Mesenchymal stem cell (in vitro differentiated cells and primary cell): ENCODE measurements at regions not wholly inside any gene's neighbourhood (a gene's known extent, or its start where the extent isn't known, plus 50 kb on each side); places are given as distances from the start of the nearest gene placed in this dataset.

Experiments
- DNase-seq: peaks from one replicate; pipeline ENCODE4 v3.0.0-alpha.2; 2013
- H2AFZ ChIP-seq: one replicate; pipeline ENCODE4 v1.6.1; 2013; ENCODE audit warnings: low read depth, mild to moderate bottlenecking, control low read depth, inconsistent platforms, low read length, moderate library complexity
- H2AK5ac ChIP-seq: 2 replicates; pipeline ENCODE4 v1.6.1; 2013; ENCODE audit warnings: low read length, moderate library complexity, mild to moderate bottlenecking, inconsistent platforms; ENCODE audit not compliant: severe bottlenecking
- H2BK120ac ChIP-seq: one replicate; pipeline ENCODE4 v1.6.1; 2013; ENCODE audit warnings: low read depth, mild to moderate bottlenecking, inconsistent platforms, low read length, moderate library complexity
- H2BK12ac ChIP-seq, 2 experiments: one replicate each; pipeline ENCODE4 v1.6.1; 2013; ENCODE audit warnings: inconsistent platforms in 2 of 2, low read length in 2 of 2, mild to moderate bottlenecking in 2 of 2, moderate library complexity in 2 of 2, control low read depth in 1 of 2
- H2BK15ac ChIP-seq: one replicate; pipeline ENCODE4 v1.6.1; 2013; ENCODE audit warnings: mild to moderate bottlenecking, low read depth, inconsistent platforms; ENCODE audit not compliant: poor library complexity, severe bottlenecking
- H2BK5ac ChIP-seq: 2 replicates; pipeline ENCODE4 v1.6.1; 2013; ENCODE audit warnings: low read depth, mild to moderate bottlenecking, low read length, control low read depth, inconsistent platforms; ENCODE audit not compliant: poor library complexity, severe bottlenecking
- H3K14ac ChIP-seq, 2 experiments: one replicate each; pipeline ENCODE4 v1.6.1; 2013; ENCODE audit warnings: inconsistent platforms in 2 of 2, low read length in 2 of 2, control low read depth in 1 of 2, mild to moderate bottlenecking in 1 of 2, moderate library complexity in 1 of 2
- H3K18ac ChIP-seq, 2 experiments: one replicate each; pipeline ENCODE4 v1.6.1; 2013; ENCODE audit warnings: inconsistent platforms in 2 of 2, low read length in 2 of 2, control low read depth in 1 of 2, low read depth in 1 of 2, mild to moderate bottlenecking in 1 of 2
- H3K23ac ChIP-seq, 2 experiments: one replicate each; pipeline ENCODE4 v1.6.1; 2013; ENCODE audit warnings: inconsistent platforms in 2 of 2, low read length in 2 of 2, mild to moderate bottlenecking in 2 of 2, moderate library complexity in 2 of 2, control low read depth in 1 of 2
- H3K27ac ChIP-seq: 2 replicates; pipeline ENCODE4 v1.5.1; 2013; ENCODE audit warnings: mild to moderate bottlenecking, moderate library complexity, low read length, control low read depth, inconsistent platforms; ENCODE audit not compliant: poor library complexity, severe bottlenecking
- H3K27me3 ChIP-seq, 2 experiments: 2 replicates each; pipeline versions ENCODE4 v1.6.1 to v1.7.0; 2013; ENCODE audit warnings: low read length in 2 of 2, mild to moderate bottlenecking in 2 of 2, moderate library complexity in 2 of 2, control low read depth in 1 of 2, inconsistent platforms in 1 of 2; ENCODE audit not compliant: control insufficient read depth in 1 of 2, insufficient read depth in 1 of 2
- H3K36me3 ChIP-seq, 2 experiments: 2 replicates each; pipeline versions ENCODE4 v1.6.1 to v1.7.0; 2013; ENCODE audit warnings: low read length in 2 of 2, control low read depth in 1 of 2, inconsistent platforms in 1 of 2, low read depth in 1 of 2, mild to moderate bottlenecking in 1 of 2; ENCODE audit not compliant: insufficient read depth in 2 of 2, control insufficient read depth in 1 of 2
- H3K4ac ChIP-seq, 2 experiments: one replicate each; pipeline ENCODE4 v1.6.1; 2013; ENCODE audit warnings: inconsistent platforms in 2 of 2, low read length in 2 of 2, mild to moderate bottlenecking in 2 of 2, moderate library complexity in 2 of 2, control low read depth in 1 of 2, low read depth in 1 of 2
- H3K4me1 ChIP-seq: 2 replicates; pipeline ENCODE4 v1.6.1; 2013; ENCODE audit warnings: low read depth, low read length, control low read depth; ENCODE audit not compliant: control insufficient read depth, insufficient read depth
- H3K4me2 ChIP-seq: 2 replicates; pipeline ENCODE4 v1.6.1; 2013; ENCODE audit warnings: low read length, mild to moderate bottlenecking, inconsistent platforms; ENCODE audit not compliant: poor library complexity, severe bottlenecking
- H3K4me3 ChIP-seq, 2 experiments: 2 replicates each; pipeline versions ENCODE4 v1.5.1 to v1.7.0; 2013; ENCODE audit warnings: low read length in 2 of 2, mild to moderate bottlenecking in 2 of 2, control low read depth in 1 of 2, low read depth in 1 of 2; ENCODE audit not compliant: insufficient read depth in 1 of 2
- H3K79me1 ChIP-seq: replicated peaks from 2 replicates; pipeline ENCODE4 v1.6.1; 2013; ENCODE audit warnings: mild to moderate bottlenecking, control low read depth, low read length, inconsistent platforms; ENCODE audit not compliant: poor library complexity, severe bottlenecking
- H3K9ac ChIP-seq: 2 replicates; pipeline ENCODE4 v1.7.0; 2013; ENCODE audit warnings: mild to moderate bottlenecking, low read length, moderate library complexity
- H3K9me3 ChIP-seq: 2 replicates; pipeline ENCODE4 v1.7.0; 2013; ENCODE audit warnings: mild to moderate bottlenecking, low read length; ENCODE audit not compliant: control insufficient read depth
- H4K8ac ChIP-seq: one replicate; pipeline ENCODE4 v1.6.1; 2013; ENCODE audit warnings: inconsistent platforms, mild to moderate bottlenecking, low read length, moderate library complexity
- H4K91ac ChIP-seq: one replicate; pipeline ENCODE4 v1.6.1; 2013; ENCODE audit warnings: mild to moderate bottlenecking, low read length, inconsistent platforms
- WGBS: methylation state at CpG from one replicate; pipeline ENCODE4 v1.1.7; 2013; ENCODE audit warnings: mixed read lengths; 5-methylcytosine and 5-hydroxymethylcytosine counted together

- DNase-seq = peak; percentile 38
- Histone ChIP-seq H4K91ac (no peak overlapping the region), H3K4ac (no peak overlapping the region), H3K9me3 (no peaks in the 10 kb centered on the region), H3K14ac (no peak overlapping the region), H3K23ac (no peak overlapping the region), H2BK15ac (no peak overlapping the region), H2AK5ac (no peak overlapping the region), H2BK5ac (no peak overlapping the region), H4K8ac (no peak overlapping the region), H3K4me2 (no peak overlapping the region), H3K27me3 (no peaks in the 10 kb centered on the region), H3K9ac (no peak overlapping the region), H2BK120ac (no peak overlapping the region), H3K36me3 (no peaks in the 10 kb centered on the region), H3K18ac (no peak overlapping the region), H3K27ac (no peak overlapping the region), H2BK12ac (no peak overlapping the region), H2AFZ (no peak overlapping the region), H3K4me1 (no peaks in the 10 kb centered on the region), H3K79me1 (no peaks in the 10 kb centered on the region), H3K4me3 (no peak overlapping the region)
- WGBS = no CpG with 5 or more reads among the region's 2 CpGs
Measured at GRCh38 chr5:57711471-57711870, 228.9 kb upstream of the ACTBL2 start.

GRCh38 chr5:57710126-57710525 is 227.5 kb upstream of the ACTBL2 start:
- no peak overlapping the region for H3K23ac ChIP-seq
- no peaks in the 10 kb centered on the region for H3K36me3 ChIP-seq
- no peak overlapping the region for H3K9ac ChIP-seq
- H2AFZ ChIP-seq = no peak overlapping the region
- no peaks in the 10 kb centered on the region for H3K9me3 ChIP-seq
- no peaks in the 10 kb centered on the region for H3K27me3 ChIP-seq
- no peak for DNase-seq
- 80% methylated on average over 1 of the region's 1 CpG for WGBS
- H3K18ac ChIP-seq = no peak overlapping the region
- no peak overlapping the region for H3K4me3 ChIP-seq
- no peak overlapping the region for H2BK120ac ChIP-seq
- H3K4me2 ChIP-seq = no peak overlapping the region
- H3K14ac ChIP-seq = no peak overlapping the region
- no peak overlapping the region for H2BK5ac ChIP-seq
- H3K79me1 ChIP-seq = no peaks in the 10 kb centered on the region
- H2BK12ac ChIP-seq = no peak overlapping the region
- H2AK5ac ChIP-seq = no peak overlapping the region
- no peak overlapping the region for H3K4ac ChIP-seq
- H3K4me1 ChIP-seq = no peaks in the 10 kb centered on the region
- H3K27ac ChIP-seq = no peak overlapping the region
- no peak overlapping the region for H4K91ac ChIP-seq
- no peak overlapping the region for H4K8ac ChIP-seq
- H2BK15ac ChIP-seq = no peak overlapping the region

- Histone ChIP-seq H4K91ac (no peak overlapping the region), H3K9ac (no peak overlapping the region), H2BK15ac (no peak overlapping the region), H3K27me3 (no peaks in the 10 kb centered on the region), H3K79me1 (no peaks in the 10 kb centered on the region), H3K4me1 (no peaks in the 10 kb centered on the region), H3K9me3 (no peaks in the 10 kb centered on the region), H2BK5ac (no peak overlapping the region), H3K14ac (no peak overlapping the region), H3K18ac (no peak overlapping the region), H3K36me3 (no peaks in the 10 kb centered on the region), H3K27ac (no peak overlapping the region), H2AFZ (no peak overlapping the region), H2BK120ac (no peak overlapping the region), H3K4me3 (no peak overlapping the region), H2AK5ac (no peak overlapping the region), H3K4ac (no peak overlapping the region), H4K8ac (no peak overlapping the region), H3K4me2 (no peak overlapping the region), H2BK12ac (no peak overlapping the region), H3K23ac (no peak overlapping the region)
- no peak for DNase-seq
- 93% methylated on average over 2 of the region's 3 CpGs for WGBS
Measured at GRCh38 chr5:57705769-57706168, 223.2 kb upstream of the ACTBL2 start.

- no peak overlapping the region for H2BK12ac ChIP-seq
- no peak overlapping the region for H2BK120ac ChIP-seq
- no peak overlapping the region for H4K8ac ChIP-seq
- no peak overlapping the region for H3K18ac ChIP-seq
- H3K4me1 ChIP-seq = no peaks in the 10 kb centered on the region
- H3K27me3 ChIP-seq = no peaks in the 10 kb centered on the region
- H3K79me1 ChIP-seq = no peaks in the 10 kb centered on the region
- no CpG with 5 or more reads among the region's 1 CpG for WGBS
- no peaks in the 10 kb centered on the region for H3K36me3 ChIP-seq
- H2AK5ac ChIP-seq = no peak overlapping the region
- no peak overlapping the region for H3K27ac ChIP-seq
- H3K23ac ChIP-seq = no peak overlapping the region
- no peak overlapping the region for H2BK5ac ChIP-seq
- H2AFZ ChIP-seq = no peak overlapping the region
- no peak overlapping the region for H2BK15ac ChIP-seq
- H3K9ac ChIP-seq = no peak overlapping the region
- no peak overlapping the region for H3K4ac ChIP-seq
- H3K14ac ChIP-seq = no peak overlapping the region
- no peak for DNase-seq
- no peaks in the 10 kb centered on the region for H3K9me3 ChIP-seq
- H3K4me3 ChIP-seq = no peak overlapping the region
- H4K91ac ChIP-seq = no peak overlapping the region
- no peak overlapping the region for H3K4me2 ChIP-seq
Measured at GRCh38 chr5:57703721-57704120, 221.1 kb upstream of the ACTBL2 start.
